Activated CD4-positive, alpha-beta T cell treated with anti-CD3 and anti-CD28 coated beads for 4 hours (primary cell): ENCODE measurements at regions not wholly inside any gene's neighbourhood (a gene's known extent, or its start where the extent isn't known, plus 50 kb on each side); places are given as distances from the start of the nearest gene placed in this dataset.
"Not testable (repeated sequence)": the region's sequence is repeated elsewhere in the genome, so short reads cannot be mapped to it uniquely, and the experiment has no call there.

Source experiments
- DNase-seq, 2 donors: peaks; one replicate each; pipeline ENCODE4 v3.0.0-alpha.2; 2020

DNA sequence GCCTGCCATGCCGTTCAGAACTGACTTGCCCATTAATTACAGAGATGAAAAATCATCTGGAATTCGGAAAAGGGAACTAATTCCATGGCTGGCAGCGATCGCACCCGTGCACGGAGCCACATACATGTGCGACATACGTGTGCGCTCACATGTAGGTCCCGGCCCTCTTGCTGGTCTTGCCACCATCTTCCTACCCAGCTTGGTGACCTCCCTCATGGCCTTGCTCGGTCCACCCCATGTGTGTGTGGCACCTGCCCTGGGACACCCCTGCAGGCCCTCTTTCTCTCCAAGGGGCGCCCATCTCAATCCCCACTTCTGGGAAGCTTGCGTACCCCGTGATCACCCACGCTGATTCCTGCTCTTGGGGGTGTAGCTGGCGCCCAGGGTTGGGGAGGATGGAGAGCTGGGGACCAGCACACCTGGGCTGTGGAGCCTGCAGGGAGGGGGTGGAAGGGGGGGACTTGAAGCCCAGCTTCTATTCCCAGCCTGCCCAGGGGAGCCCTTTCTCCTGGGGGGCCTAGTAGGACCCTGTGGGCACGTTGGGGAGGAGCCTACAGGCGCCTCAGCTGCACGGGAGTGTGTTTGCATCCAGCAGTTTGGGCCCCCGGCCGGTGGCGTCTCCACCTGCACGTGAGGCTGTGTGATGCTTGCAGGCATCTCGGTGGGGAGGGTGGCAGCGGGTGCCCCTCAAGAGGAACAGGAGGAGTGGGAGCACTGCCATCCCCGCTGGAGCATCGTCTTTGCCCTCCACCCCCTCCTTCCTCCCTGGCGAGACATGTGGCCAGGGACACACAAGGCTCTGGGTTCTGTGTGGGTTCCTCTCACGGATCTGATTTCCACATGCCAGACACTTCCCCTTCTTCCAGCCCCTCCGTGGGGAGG is 112.6 kb downstream of the CRLF3 start:
- DNase-seq: not testable (repeated sequence)

- DNase-seq: not testable (repeated sequence)
Observed at GRCh38 chr17:30711176-30711575, 113.3 kb downstream of the CRLF3 start.

GRCh38 chr17:30710276-30711088 is 114.0 kb downstream of the CRLF3 start:
- not testable (repeated sequence) for DNase-seq

- DNase-seq: peak in 1 of 2 donors; percentile 22
Observed at GRCh38 chr17:30709561-30710275, 114.8 kb downstream of the CRLF3 start.

DNA sequence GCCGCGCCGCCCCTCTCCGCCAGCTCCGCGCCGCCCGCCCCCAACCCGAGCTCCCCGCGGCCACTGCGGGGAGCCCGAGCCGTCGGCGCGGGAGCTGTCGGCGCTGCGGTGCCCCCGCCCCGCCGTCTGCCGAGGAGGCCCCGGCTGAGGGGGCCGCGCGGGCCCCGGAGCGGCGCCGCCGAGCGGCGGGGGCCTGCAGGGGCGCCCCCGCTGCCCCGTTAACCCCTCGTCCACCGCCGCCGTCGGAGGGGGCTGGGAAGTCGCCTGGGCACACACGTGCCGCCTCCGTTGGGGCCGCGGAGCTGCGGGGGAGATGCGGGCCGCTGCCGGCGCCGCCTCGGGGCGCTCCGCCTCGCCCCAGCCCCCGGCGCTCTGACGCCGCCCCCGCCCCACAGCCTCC is 115.4 kb downstream of the CRLF3 start:
- DNase-seq: not testable (repeated sequence)

DNA sequence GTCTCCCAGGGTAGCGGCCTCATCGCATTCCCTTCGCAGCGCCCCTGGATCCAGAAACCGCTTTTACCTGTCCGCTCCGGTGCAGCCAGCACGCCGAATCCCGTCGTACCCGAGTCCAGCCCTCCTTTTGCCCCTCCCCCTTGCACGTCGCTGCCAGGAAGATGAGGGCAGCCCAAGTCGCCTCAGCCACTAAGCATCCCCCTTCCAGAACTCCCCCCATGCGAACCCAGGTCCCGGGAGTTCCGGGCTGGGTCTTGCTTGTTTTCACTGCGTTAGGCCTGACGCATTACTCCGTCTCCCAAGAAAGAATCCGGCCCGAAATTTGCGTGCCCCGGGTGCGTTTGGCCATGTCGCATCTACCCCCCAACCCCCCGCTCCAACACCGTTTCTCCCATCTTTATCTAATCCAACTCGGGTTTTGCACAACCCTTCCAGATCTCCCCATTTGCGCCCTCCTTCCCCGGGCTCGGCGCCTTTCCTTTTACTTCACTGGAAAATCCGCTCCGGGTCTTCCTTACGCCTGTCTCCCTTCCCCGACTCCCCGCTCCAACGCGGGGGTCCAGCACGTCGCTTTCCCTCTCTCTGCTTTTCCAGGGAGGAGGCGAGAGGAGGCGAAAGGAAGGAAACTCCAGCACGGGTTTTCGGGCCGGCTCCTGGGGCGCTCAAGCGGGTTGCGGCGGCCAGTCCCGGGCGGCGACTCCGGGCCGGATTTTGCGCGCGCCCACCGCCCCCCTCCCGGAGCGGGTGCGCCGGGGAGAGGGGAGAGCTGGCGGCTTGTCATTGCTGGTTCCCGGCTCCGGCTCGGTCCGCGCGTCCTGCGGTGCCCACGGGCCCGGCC is 116.0 kb downstream of the CRLF3 start:
- peak; percentile 51 to 61 for DNase-seq

GRCh38 chr17:30707724-30708240 is 116.7 kb downstream of the CRLF3 start:
- not testable (repeated sequence) for DNase-seq

DNA sequence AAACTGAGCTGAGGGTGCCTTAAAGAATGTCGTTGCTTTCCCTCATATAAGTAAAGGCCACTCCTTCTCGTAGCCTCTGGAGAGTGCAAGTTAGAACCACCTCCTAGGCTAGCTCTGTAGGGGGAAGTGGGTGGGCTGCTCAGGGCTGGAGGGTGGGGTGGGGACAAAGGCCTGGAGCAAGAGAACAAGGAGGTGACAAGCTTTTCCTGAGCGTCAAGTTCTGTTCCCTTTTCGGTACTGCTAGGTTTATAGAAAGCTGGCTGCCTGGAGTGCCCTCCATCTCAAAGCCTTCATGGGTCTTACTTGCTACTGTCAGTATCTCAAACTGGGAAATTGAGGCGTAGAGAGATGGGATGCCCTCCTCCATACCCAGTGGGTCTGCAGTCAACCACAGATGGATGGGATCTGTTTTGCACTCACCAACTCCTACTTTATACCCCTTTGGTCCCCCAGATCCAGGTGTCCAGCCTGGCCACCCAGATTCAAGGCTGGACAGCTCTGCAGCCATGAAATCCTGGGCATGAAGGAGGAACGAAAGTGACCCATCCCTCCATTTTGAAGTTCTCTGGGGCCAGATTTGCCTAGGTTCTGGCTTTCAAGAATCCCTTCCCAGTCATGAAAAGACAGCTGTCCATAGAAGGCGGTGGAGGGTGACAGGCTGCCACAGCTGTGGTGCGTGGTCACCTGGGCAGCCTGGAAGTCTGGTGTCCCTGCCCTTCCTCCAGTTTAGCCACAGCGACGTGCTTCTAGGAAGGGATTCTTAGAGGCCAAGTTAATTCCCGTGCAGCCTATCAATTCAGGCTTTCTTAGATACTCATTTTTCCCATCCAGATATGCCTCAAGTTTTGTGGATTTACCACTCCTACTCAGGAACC is 117.8 kb downstream of the CRLF3 start:
- DNase-seq: not testable (repeated sequence)

GRCh38 chr17:30706004-30706403 is 118.5 kb downstream of the CRLF3 start:
- not testable (repeated sequence) for DNase-seq

- no peak for DNase-seq
Observed at GRCh38 chr17:30701498-30701989, 122.9 kb downstream of the CRLF3 start.

DNA sequence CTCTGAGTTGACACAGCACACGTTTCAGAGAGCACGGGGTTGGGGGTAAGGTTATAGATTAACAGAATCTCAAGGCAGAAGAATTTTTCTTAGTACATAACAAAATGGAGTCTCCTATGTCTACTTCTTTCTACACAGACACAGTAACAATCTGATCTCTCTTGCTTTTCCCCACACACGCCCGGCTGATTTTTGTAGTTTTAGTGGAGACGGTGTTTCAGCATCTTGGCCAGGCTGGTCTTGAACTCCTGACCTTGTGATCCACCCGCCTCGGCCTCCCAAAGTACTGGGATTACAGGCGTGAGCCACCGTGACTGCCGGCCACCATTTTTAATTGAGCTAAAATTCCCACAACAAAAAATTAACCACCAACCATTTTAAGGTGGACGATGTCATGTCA is 123.7 kb downstream of the CRLF3 start:
- DNase-seq: not testable (repeated sequence)

GRCh38 chr17:30697619-30698460 is 126.7 kb downstream of the CRLF3 start:
- peak; percentile 60 to 72 for DNase-seq

- no peak for DNase-seq
Observed at GRCh38 chr17:30696234-30696633, 128.3 kb downstream of the CRLF3 start.

- not testable (repeated sequence) for DNase-seq
Observed at GRCh38 chr17:30695265-30695811, 129.2 kb downstream of the CRLF3 start.

- peak; percentile 34 to 40 for DNase-seq
Observed at GRCh38 chr17:30693772-30694171, 130.7 kb downstream of the CRLF3 start.

GRCh38 chr17:30689266-30690000 is 135.1 kb downstream of the CRLF3 start:
- not testable (repeated sequence) for DNase-seq

DNA sequence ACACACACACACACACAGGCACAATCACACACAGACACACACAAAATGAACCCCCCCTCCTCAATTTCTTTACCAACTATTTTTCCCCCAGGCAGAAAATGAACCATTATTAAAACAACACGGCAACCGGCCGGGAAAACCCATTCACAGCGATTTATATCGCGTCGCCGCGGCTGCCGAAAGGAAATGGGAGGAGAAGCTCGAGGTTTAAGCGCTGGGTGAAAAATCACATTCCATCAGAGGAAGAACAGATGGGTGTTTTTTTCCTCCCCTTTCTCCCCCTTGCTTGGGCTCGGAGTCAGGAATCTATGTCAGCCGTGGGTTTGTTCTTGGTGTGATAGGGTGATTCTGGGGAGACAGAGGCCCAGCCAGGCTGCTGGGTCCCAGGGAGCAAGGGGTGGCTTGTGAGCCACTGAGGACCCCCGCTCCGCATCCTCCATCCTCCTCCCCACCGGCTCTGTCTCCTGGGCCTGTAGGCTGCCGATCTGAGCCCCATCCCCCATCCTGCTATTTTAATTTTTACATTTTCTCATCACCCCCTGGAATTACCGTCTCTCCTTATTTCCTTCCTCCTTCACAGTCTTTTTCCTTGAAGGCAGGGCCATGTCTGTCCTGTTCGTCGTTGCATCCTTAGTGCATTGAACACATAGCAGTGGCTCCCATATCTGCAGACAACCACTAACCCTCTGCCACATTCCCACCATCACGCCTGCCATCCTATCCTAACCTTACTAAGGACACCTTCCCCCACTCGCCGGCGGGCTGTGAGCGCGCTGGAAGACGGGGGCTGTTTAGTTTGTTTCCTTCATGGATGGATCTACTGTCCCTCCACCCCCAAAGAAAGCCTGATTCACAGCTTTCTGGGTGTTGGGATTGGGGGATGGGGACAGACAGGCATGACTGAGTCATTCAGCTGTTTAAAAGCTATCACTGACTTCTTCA is 137.7 kb downstream of the CRLF3 start:
- DNase-seq: not testable (repeated sequence)
